Bronchial epithelial cell (primary cell): ENCODE measurements at regions not wholly inside any gene's neighbourhood (a gene's known extent, or its start where the extent isn't known, plus 50 kb on each side); places are given as distances from the start of the nearest gene placed in this dataset.

Experiments
- DNase-seq: peaks from one replicate; pipeline ENCODE4 v3.0.0-alpha.2; 2010; ENCODE audit warnings: low read depth
- FAIRE-seq: peaks from 2 replicates; lab custom pipeline; 2011; peaks lifted over from hg19 to GRCh38; lab: Jason Lieb, UNC
- H3K27me3 ChIP-seq: 2 replicates; pipeline ENCODE4 v1.5.1; 2011; ENCODE audit warnings: low read length; ENCODE audit not compliant: control insufficient read depth, insufficient read depth
- H3K36me3 ChIP-seq: 2 replicates; pipeline ENCODE4 v1.5.1; 2011; ENCODE audit warnings: low read length; ENCODE audit not compliant: control insufficient read depth, insufficient read depth
- H3K4me3 ChIP-seq: 2 replicates; pipeline ENCODE4 v1.5.1; 2011; ENCODE audit warnings: mild to moderate bottlenecking, low read depth, low read length, control low read depth
- TF ChIP-seq, protein P1 (sequence below): IDR thresholded peaks from 2 replicates; pipeline ENCODE4 v1.5.1; 2011; ENCODE audit warnings: mild to moderate bottlenecking, moderate library complexity, low read length, control low read depth, inconsistent platforms; ENCODE audit not compliant: insufficient read depth, severe bottlenecking

DNA sequence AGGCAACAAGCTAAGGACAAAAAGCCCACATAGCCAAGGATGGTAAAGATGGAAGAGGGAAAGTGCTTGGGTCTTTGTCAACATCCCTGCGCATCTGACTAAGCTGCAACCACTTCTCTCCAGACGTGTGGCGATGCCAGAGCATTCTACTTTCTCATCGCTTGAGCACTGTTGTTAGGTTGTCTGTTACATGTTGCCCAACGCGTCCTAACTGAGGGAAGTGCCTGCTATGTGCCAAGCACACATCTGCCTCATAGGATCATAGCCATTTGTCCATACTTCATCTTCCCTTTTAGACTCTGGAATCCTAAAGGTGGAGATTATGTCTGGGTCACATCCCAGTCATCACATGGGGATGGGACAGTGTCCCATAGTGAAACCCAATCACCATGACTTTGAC is 464.9 kb downstream of the MATN1 start:
- Histone ChIP-seq H3K4me3 (no peak overlapping the region), H3K27me3 (no peaks in the 10 kb centered on the region), H3K36me3 (no peaks in the 10 kb centered on the region)
- TF ChIP-seq, protein P1, sequence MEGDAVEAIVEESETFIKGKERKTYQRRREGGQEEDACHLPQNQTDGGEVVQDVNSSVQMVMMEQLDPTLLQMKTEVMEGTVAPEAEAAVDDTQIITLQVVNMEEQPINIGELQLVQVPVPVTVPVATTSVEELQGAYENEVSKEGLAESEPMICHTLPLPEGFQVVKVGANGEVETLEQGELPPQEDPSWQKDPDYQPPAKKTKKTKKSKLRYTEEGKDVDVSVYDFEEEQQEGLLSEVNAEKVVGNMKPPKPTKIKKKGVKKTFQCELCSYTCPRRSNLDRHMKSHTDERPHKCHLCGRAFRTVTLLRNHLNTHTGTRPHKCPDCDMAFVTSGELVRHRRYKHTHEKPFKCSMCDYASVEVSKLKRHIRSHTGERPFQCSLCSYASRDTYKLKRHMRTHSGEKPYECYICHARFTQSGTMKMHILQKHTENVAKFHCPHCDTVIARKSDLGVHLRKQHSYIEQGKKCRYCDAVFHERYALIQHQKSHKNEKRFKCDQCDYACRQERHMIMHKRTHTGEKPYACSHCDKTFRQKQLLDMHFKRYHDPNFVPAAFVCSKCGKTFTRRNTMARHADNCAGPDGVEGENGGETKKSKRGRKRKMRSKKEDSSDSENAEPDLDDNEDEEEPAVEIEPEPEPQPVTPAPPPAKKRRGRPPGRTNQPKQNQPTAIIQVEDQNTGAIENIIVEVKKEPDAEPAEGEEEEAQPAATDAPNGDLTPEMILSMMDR: no peak
- no peak for DNase-seq
- peak; percentile 68 for FAIRE-seq

DNA sequence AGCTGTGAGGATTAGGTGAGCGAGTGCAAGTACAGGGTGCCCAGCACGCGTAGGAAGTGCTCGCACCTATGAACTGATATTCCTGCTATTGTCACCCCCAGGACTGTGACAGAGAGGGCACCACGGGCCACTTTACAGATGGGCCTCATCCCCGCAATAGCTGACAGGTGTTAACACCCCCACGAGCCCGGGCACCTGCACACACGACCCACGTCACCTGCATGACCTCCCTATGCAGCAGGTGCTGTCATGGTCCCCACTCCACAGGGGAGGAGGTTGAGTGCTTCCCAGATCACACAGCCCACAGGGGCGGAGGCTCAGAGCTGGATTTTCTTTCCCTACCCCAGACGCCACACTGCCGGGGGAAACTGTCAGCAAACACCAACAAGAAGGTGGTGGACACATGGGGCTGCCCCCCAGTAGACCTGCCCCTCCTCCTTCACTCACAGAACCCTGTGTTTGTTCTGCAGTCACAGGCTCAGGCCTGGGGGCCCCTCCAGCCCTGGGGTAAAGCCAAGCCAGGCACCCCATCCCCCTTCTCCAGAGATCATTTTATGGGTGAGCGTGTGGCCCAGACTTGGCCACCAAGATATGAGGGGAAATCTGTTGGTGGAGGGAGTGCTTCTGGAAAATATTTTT is 465.5 kb downstream of the MATN1 start:
- peak; percentile 43 for FAIRE-seq
- TF ChIP-seq, protein P1: no peak
- no peak for DNase-seq
- no peaks in the 10 kb centered on the region for H3K36me3 ChIP-seq
- H3K27me3 ChIP-seq: no peaks in the 10 kb centered on the region
- H3K4me3 ChIP-seq: no peak overlapping the region

DNA sequence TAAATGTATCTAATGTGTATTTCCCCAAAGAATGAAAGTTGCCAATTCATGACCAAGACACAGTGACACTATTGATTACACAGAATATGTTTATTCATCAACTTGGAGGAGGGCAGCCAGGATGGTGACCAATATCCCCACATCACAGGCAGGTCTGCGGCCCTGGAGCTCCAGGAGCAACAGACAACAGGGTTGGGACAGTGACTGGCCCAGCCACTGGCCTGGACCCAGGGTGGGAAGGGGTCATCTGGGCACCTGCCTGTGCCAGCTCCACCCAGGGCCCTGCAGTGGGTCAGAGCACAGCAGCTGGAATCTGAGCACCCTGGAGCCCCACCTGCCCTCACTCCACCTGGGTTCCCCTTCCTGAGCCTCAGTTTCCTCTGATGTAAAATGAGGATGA is 466.1 kb downstream of the MATN1 start:
- FAIRE-seq: peak; percentile 18
- Histone ChIP-seq H3K4me3 (no peak overlapping the region), H3K27me3 (no peaks in the 10 kb centered on the region), H3K36me3 (no peaks in the 10 kb centered on the region)
- no peak for DNase-seq
- TF ChIP-seq, protein P1: no peak

DNA sequence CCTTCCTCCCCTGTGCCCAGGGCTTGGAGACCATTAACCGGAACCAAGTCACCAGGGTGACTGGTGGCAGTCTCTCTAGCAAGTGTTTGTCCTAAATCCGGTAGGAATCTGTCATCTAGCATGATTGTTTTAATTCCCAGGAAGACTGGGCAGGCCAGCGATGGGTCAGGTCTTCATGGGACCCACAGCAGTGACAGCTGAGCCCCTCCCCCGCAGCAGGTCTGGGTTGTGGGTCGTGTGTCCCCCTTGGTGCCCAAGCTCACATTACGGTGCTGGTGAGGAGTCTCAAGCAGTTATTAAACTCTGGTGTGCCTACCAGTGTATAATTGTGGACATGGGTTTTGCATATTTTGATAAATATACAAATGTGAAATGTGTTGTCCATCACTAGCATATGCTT is 466.5 kb downstream of the MATN1 start:
- no peaks in the 10 kb centered on the region for H3K36me3 ChIP-seq
- no peaks in the 10 kb centered on the region for H3K27me3 ChIP-seq
- TF ChIP-seq, protein P1: no peak
- DNase-seq: no peak
- H3K4me3 ChIP-seq: no peak overlapping the region
- FAIRE-seq: no peak

DNA sequence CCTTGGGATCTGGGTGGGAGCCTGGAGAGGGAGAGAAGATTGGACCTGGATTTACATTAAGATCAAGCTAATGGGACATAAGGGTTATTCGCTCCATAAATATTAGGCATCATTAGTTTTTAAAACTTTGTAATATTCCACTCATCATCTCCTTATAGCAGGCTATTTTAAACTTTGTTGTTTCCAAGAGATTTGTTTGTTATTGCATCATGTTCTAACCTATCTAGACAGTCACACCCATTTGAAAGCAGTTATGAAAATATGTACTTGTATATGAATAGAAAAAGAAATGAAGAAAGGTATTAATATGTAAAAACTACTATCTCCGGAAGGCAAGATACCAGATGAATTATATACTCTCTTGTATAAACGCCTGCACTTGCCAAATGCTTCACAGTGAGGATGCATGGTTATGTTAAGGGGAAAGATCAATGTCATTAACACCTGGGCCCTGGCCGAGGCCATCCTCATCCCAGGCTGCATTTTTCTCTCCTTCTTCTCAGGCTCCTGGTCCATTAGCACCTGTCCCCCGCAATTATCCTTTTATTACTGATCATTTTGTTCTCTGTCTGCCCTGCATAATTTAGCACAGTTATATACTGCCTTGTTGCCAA is 468.2 kb downstream of the MATN1 start:
- no peaks in the 10 kb centered on the region for H3K36me3 ChIP-seq
- no peak overlapping the region for H3K4me3 ChIP-seq
- H3K27me3 ChIP-seq: no peaks in the 10 kb centered on the region
- FAIRE-seq (no peak), DNase-seq (no peak)
- TF ChIP-seq, protein P1: no peak
